GM23338 (cell line): ENCODE measurements at regions not wholly inside any gene's neighbourhood (a gene's known extent, or its start where the extent isn't known, plus 50 kb on each side); places are given as distances from the start of the nearest gene placed in this dataset.

Source experiments
- ATAC-seq: fragments of 200-7000 bp; cut with Tn5 transposase; 3 replicates; pipeline ENCODE4 v1.9.1; 2020
- DNase-seq: peaks from one replicate; pipeline ENCODE4 v3.0.0-alpha.2; 2015; ENCODE audit warnings: low spot score
- H2AFZ ChIP-seq: fragments of 200-600 bp; sonication (generic); 2 replicates; pipeline ENCODE4 v1.8.0; 2016; ENCODE audit warnings: antibody characterized with exemption, mild to moderate bottlenecking, moderate library complexity
- H3F3A ChIP-seq: fragments of 200-600 bp; sonication (generic); replicated peaks from 2 replicates; pipeline ENCODE4 v1.8.0; 2017; ENCODE audit warnings: antibody characterized with exemption, mixed run types, low read depth
- H3K27ac ChIP-seq: fragments of 200-600 bp; sonication (generic); 2 replicates; pipeline ENCODE4 v1.6.1; 2016; ENCODE audit warnings: low read depth
- H3K27me3 ChIP-seq: fragments of 200-600 bp; sonication (generic); 2 replicates; pipeline ENCODE4 v1.8.0; 2016; ENCODE audit warnings: mild to moderate bottlenecking, mixed run types, moderate library complexity; ENCODE audit not compliant: insufficient read depth
- H3K36me3 ChIP-seq: fragments of 200-600 bp; sonication (generic); 2 replicates; pipeline ENCODE4 v1.8.0; 2016; ENCODE audit warnings: mild to moderate bottlenecking; ENCODE audit not compliant: insufficient read depth
- H3K4me1 ChIP-seq: fragments of 200-600 bp; sonication (generic); 2 replicates; pipeline ENCODE4 v1.8.0; 2016; ENCODE audit warnings: mild to moderate bottlenecking, moderate library complexity; ENCODE audit not compliant: insufficient read depth
- H3K4me2 ChIP-seq: fragments of 200-600 bp; sonication (generic); 2 replicates; pipeline ENCODE4 v1.7.1; 2017; ENCODE audit warnings: mixed run types
- H3K4me3 ChIP-seq: fragments of 200-600 bp; sonication (generic); 2 replicates; pipeline ENCODE4 v1.6.1; 2016; ENCODE audit warnings: mixed run types
- H3K79me2 ChIP-seq: fragments of 200-600 bp; sonication (generic); replicated peaks from 2 replicates; pipeline ENCODE4 v1.8.0; 2017; ENCODE audit warnings: mild to moderate bottlenecking; ENCODE audit not compliant: insufficient read depth
- H3K9me2 ChIP-seq: fragments of 200-600 bp; sonication (generic); 2 replicates; pipeline ENCODE4 v1.8.0; 2017; ENCODE audit not compliant: insufficient read depth
- H4K20me1 ChIP-seq: fragments of 200-600 bp; sonication (generic); replicated peaks from 2 replicates; pipeline ENCODE4 v1.8.0; 2017; ENCODE audit warnings: mild to moderate bottlenecking; ENCODE audit not compliant: insufficient read depth
- H3K27ac Mint-ChIP-seq: 2 replicates; pipeline ENCODE4 v1.8.0; 2020; ENCODE audit warnings: inconsistent platforms, mild to moderate bottlenecking, moderate library complexity, mixed read lengths
- H3K27me3 Mint-ChIP-seq: 3 replicates; pipeline ENCODE4 v1.8.0; 2022; ENCODE audit warnings: low read depth, mild to moderate bottlenecking, moderate library complexity, mixed read lengths, inconsistent platforms; ENCODE audit not compliant: insufficient read depth, poor library complexity
- H3K36me3 Mint-ChIP-seq: 3 replicates; pipeline ENCODE4 v1.8.0; 2021; ENCODE audit warnings: low read depth, mild to moderate bottlenecking, inconsistent platforms, moderate library complexity, mixed read lengths
- H3K4me1 Mint-ChIP-seq: 3 replicates; pipeline ENCODE4 v1.8.0; 2020; ENCODE audit warnings: mild to moderate bottlenecking, inconsistent platforms, mixed read lengths
- H3K4me3 Mint-ChIP-seq: 3 replicates; pipeline ENCODE4 v1.8.0; 2021; ENCODE audit warnings: moderate library complexity, mild to moderate bottlenecking, inconsistent platforms, mixed read lengths
- H3K9me3 Mint-ChIP-seq: 3 replicates; pipeline ENCODE4 v1.8.0; 2020; ENCODE audit warnings: moderate library complexity, mild to moderate bottlenecking, inconsistent platforms, mixed read lengths
- CREB1 ChIP-seq: fragments of 250-450 bp; sonication (Bioruptor Pico); IDR thresholded peaks from 2 replicates; pipeline ENCODE4 v1.5.0; 2020; ENCODE audit warnings: low read depth, mild to moderate bottlenecking, moderate library complexity
- CTCF ChIP-seq, 2 experiments: fragments of 200-600 bp in 1 of 2; sonication (generic) in 1 of 2; conservative IDR thresholded peaks; 2 replicates each; pipeline versions ENCODE4 v1.5.1 to v1.6.1; 2016 to 2017; ENCODE audit warnings: antibody characterized with exemption in 2 of 2, low read depth in 2 of 2, mild to moderate bottlenecking in 2 of 2, moderate library complexity in 1 of 2
- ETS1 ChIP-seq: IDR thresholded peaks from 2 replicates; pipeline ENCODE4 v1.6.1; 2016; ENCODE audit warnings: antibody characterized with exemption
- EZH2 ChIP-seq: fragments of 200-600 bp; sonication (generic); IDR thresholded peaks from one replicate; pipeline ENCODE4 v1.8.0; 2017; ENCODE audit warnings: antibody characterized with exemption, mild to moderate bottlenecking, low read depth; ENCODE audit not compliant: unreplicated experiment
- EZH2phosphoT487 ChIP-seq: fragments of 200-600 bp; sonication (generic); IDR thresholded peaks from one replicate; pipeline ENCODE4 v1.8.1; 2018; ENCODE audit warnings: antibody characterized with exemption; ENCODE audit not compliant: unreplicated experiment
- JUNB ChIP-seq: IDR thresholded peaks from one replicate; pipeline ENCODE4 v1.6.1; 2016; ENCODE audit warnings: antibody characterized with exemption; ENCODE audit not compliant: unreplicated experiment
- NANOG ChIP-seq: IDR thresholded peaks from 2 replicates; pipeline ENCODE4 v1.6.1; 2016; ENCODE audit warnings: antibody characterized with exemption, borderline replicate concordance
- POLR2AphosphoS5 ChIP-seq: IDR thresholded peaks from 2 replicates; pipeline ENCODE4 v1.6.1; 2016; ENCODE audit warnings: antibody characterized with exemption, low read depth
- REST ChIP-seq: IDR thresholded peaks from one replicate; pipeline ENCODE4 v1.6.1; 2018; ENCODE audit warnings: antibody characterized with exemption; ENCODE audit not compliant: unreplicated experiment
- STAT1 ChIP-seq: IDR thresholded peaks from one replicate; pipeline ENCODE4 v1.6.1; 2016; ENCODE audit warnings: antibody characterized with exemption; ENCODE audit not compliant: unreplicated experiment
- ZNF114 ChIP-seq: fragments of 250-450 bp; sonication (Bioruptor Pico); IDR thresholded peaks from 2 replicates; pipeline ENCODE4 v1.5.0; 2020; ENCODE audit warnings: mild to moderate bottlenecking, moderate library complexity
- ZNF331 ChIP-seq: fragments of 250-450 bp; sonication (Bioruptor Pico); IDR thresholded peaks from 2 replicates; pipeline ENCODE4 v1.5.0; 2020; ENCODE audit warnings: low read depth, mild to moderate bottlenecking, moderate library complexity
- ZNF462 ChIP-seq: fragments of 250-450 bp; sonication (Bioruptor Pico); IDR thresholded peaks from 2 replicates; pipeline ENCODE4 v1.5.0; 2020; ENCODE audit warnings: mild to moderate bottlenecking, moderate library complexity

GRCh38 chr14:38789805-38790204, 313.2 kb downstream of the SEC23A start:
- no peak for ATAC-seq
- H3F3A ChIP-seq, result no peaks in the 10 kb centered on the region
- H2AFZ ChIP-seq, result no peak overlapping the region

More at GRCh38 chr14:38789805-38790204, 313.2 kb downstream of the SEC23A start:
- Histone ChIP-seq H3K27me3 (no peaks in the 10 kb centered on the region), H3K36me3 (no peaks in the 10 kb centered on the region), H3K4me3 (no peak overlapping the region), H3K79me2 (no peaks in the 10 kb centered on the region), H3K27ac (no peak overlapping the region), H4K20me1 (no peaks in the 10 kb centered on the region), H3K4me2 (no peak overlapping the region), H3K4me1 (peaks cover 22% of the 10 kb centered on the region), H3K9me2 (peaks cover 5% of the 10 kb centered on the region; the same call in 1 of the 2 replicates)
- H3K27ac Mint-ChIP-seq, result no peak overlapping the region
- TF ChIP-seq ZNF331 (CRISPR knock-in tag) (no peak), ETS1 (no peak), JUNB (no peak), EZH2phosphoT487 (no peak), STAT1 (no peak), ZNF462 (no peak), NANOG (no peak), POLR2AphosphoS5 (no peak), REST (no peak), EZH2 (no peak), CTCF (conservative IDR thresholded peaks at IDR 0.05; ENCODE audit: low read depth in 2 of 2) (no peak), CREB1 (CRISPR knock-in tag) (no peak), ZNF114 (CRISPR knock-in tag) (no peak)
- no peaks in the 10 kb centered on the region for H3K36me3 Mint-ChIP-seq
- no peak for DNase-seq
- no peaks in the 10 kb centered on the region for H3K27me3 Mint-ChIP-seq
- peaks cover 18% of the 10 kb centered on the region for H3K4me1 Mint-ChIP-seq
- H3K4me3 Mint-ChIP-seq, result no peak overlapping the region
- H3K9me3 Mint-ChIP-seq, result no peaks in the 10 kb centered on the region
